GM12878 (cell line): ENCODE measurements at regions not wholly inside any gene's neighbourhood (a gene's known extent, or its start where the extent isn't known, plus 50 kb on each side); places are given as distances from the start of the nearest gene placed in this dataset.

ENCODE experiments used
- ATAC-seq: fragments of 200-7000 bp; cut with Tn5 transposase; 3 replicates; pipeline ENCODE4 v1.9.1; 2020; ENCODE audit warnings: mild to moderate bottlenecking, moderate library complexity
- BruUV-seq: library from RNA; stranded (reverse); fragments of 400-500 nt; replicated peaks from 2 replicates; lab custom pipeline; 2021; lab: Mats Ljungman, UMichigan
- CTCF ChIA-PET: fragments of 300-600 bp; sonication (Branson Sonifier 250); formaldehyde crosslinking; extraction: SDS; loops from one replicate; lab custom pipeline; 2021; ENCODE audit warnings: inconsistent platforms; lab: Yijun Ruan, JAX
- POLR2A ChIA-PET: fragments of 350-600 bp; formaldehyde crosslinking; extraction: SDS; loops from one replicate; lab custom pipeline; 2021; ENCODE audit warnings: inconsistent platforms; lab: Charles Lee
- RAD21 ChIA-PET: fragments of 300-600 bp; sonication (Branson Sonifier 250); formaldehyde crosslinking; loops from one replicate; lab custom pipeline; 2023; ENCODE audit warnings: antibody characterized with exemption; ENCODE audit not compliant: unreplicated experiment; lab: Charles Lee
- SMC1A ChIA-PET: fragments of 300-600 bp; sonication (Branson Sonifier 250); formaldehyde crosslinking; loops from one replicate; lab custom pipeline; 2023; ENCODE audit not compliant: unreplicated experiment, uncharacterized antibody; lab: Charles Lee
- DNase-seq: peaks from one replicate; pipeline ENCODE4 v3.0.0-alpha.2; 2011; ENCODE audit warnings: low read depth, low spot score
- FAIRE-seq: peaks from 3 replicates; lab custom pipeline; 2011; peaks lifted over from hg19 to GRCh38; lab: Jason Lieb, UNC
- H2AFZ ChIP-seq: 2 replicates; pipeline ENCODE4 v1.6.0; 2011; ENCODE audit warnings: low read depth, low read length, control low read depth; ENCODE audit not compliant: control insufficient read depth
- H3K27ac ChIP-seq: 2 replicates; pipeline ENCODE4 v1.5.1; 2011; ENCODE audit warnings: control low read depth; ENCODE audit not compliant: control insufficient read depth, insufficient read depth
- H3K27me3 ChIP-seq, 2 experiments: replicated peaks in 1 of 2; 2 replicates each; pipeline versions ENCODE4 v1.6.0 to v1.6.1; 2011; ENCODE audit warnings: low read length in 1 of 2; ENCODE audit not compliant: control insufficient read depth in 2 of 2, insufficient read depth in 2 of 2
- H3K36me3 ChIP-seq, 2 experiments: 2 replicates each; pipeline ENCODE4 v1.5.1; 2011; ENCODE audit warnings: low read length in 1 of 2; ENCODE audit not compliant: control insufficient read depth in 2 of 2, insufficient read depth in 2 of 2
- H3K4me1 ChIP-seq: 2 replicates; pipeline ENCODE4 v1.6.1; 2011; ENCODE audit warnings: mild to moderate bottlenecking, low read length, moderate library complexity, mixed read lengths; ENCODE audit not compliant: control insufficient read depth, insufficient read depth
- H3K4me2 ChIP-seq: 2 replicates; pipeline ENCODE4 v1.6.0; 2011; ENCODE audit warnings: control low read depth; ENCODE audit not compliant: control insufficient read depth, insufficient read depth
- H3K4me3 ChIP-seq: fragments of 200-600 bp; sonication (generic); 2 replicates; pipeline ENCODE4 v1.5.1; 2016
- H3K79me2 ChIP-seq: 2 replicates; pipeline ENCODE4 v1.6.0; 2011; ENCODE audit warnings: low read length; ENCODE audit not compliant: control insufficient read depth, insufficient read depth
- H3K9ac ChIP-seq: 2 replicates; pipeline ENCODE4 v1.8.0; 2011; ENCODE audit warnings: low read length, control low read depth, mixed read lengths; ENCODE audit not compliant: control insufficient read depth, insufficient read depth
- H3K9me3 ChIP-seq: replicated peaks from 3 replicates; pipeline ENCODE4 v1.5.1; 2011; ENCODE audit warnings: mild to moderate bottlenecking, low read length; ENCODE audit not compliant: control insufficient read depth, insufficient read depth
- H4K20me1 ChIP-seq: 2 replicates; pipeline ENCODE4 v1.6.0; 2011; ENCODE audit not compliant: control insufficient read depth, insufficient read depth
- ATF2 ChIP-seq: IDR thresholded peaks from 2 replicates; pipeline ENCODE4 v1.6.1; 2012; ENCODE audit warnings: low read length, inconsistent platforms
- ATF7 ChIP-seq: fragments of 450-650 bp; IDR thresholded peaks from 2 replicates; pipeline ENCODE4 v1.6.1; 2016; ENCODE audit warnings: low read depth, mild to moderate bottlenecking
- BMI1 ChIP-seq: fragments of 450-650 bp; IDR thresholded peaks from 2 replicates; pipeline ENCODE4 v1.6.1; 2016; ENCODE audit warnings: mild to moderate bottlenecking, moderate library complexity, borderline replicate concordance
- CREM ChIP-seq: IDR thresholded peaks from 2 replicates; pipeline ENCODE4 v1.6.1; 2014; ENCODE audit warnings: antibody characterized with exemption, low read depth
- DPF2 ChIP-seq: fragments of 450-650 bp; IDR thresholded peaks from 2 replicates; pipeline ENCODE4 v1.6.1; 2017; ENCODE audit warnings: mild to moderate bottlenecking
- EED ChIP-seq: sonication (generic); IDR thresholded peaks from 2 replicates; pipeline ENCODE4 v1.6.1; 2016; ENCODE audit warnings: antibody characterized with exemption, low read depth
- EGR1 ChIP-seq, 2 experiments: IDR thresholded peaks; 1 replicate in 1 of 2; 2 replicates in 1 of 2; pipeline ENCODE4 v1.6.1; 2011 to 2012; ENCODE audit warnings: low read depth in 2 of 2, low read length in 2 of 2, borderline replicate concordance in 1 of 2, mild to moderate bottlenecking in 1 of 2, moderate library complexity in 1 of 2
- EP300 ChIP-seq, 2 experiments: fragments of 150-350 bp in 1 of 2; IDR thresholded peaks; 2 replicates each; pipeline ENCODE4 v1.6.1; 2011 to 2012; ENCODE audit warnings: low read depth in 2 of 2, low read length in 2 of 2, borderline replicate concordance in 1 of 2, improper control_type of control experiment in 1 of 2, inconsistent platforms in 1 of 2; ENCODE audit not compliant: control insufficient read depth in 1 of 2
- FOXM1 ChIP-seq: IDR thresholded peaks from 2 replicates; pipeline ENCODE4 v1.6.1; 2012; ENCODE audit warnings: low read depth, mild to moderate bottlenecking, inconsistent platforms, low read length, moderate library complexity
- GABPA ChIP-seq: IDR thresholded peaks from 2 replicates; pipeline ENCODE4 v1.6.1; 2014; ENCODE audit warnings: antibody characterized with exemption, low read depth, mild to moderate bottlenecking, inconsistent platforms
- IKZF1 ChIP-seq: fragments of 450-650 bp; conservative IDR thresholded peaks from 2 replicates; pipeline ENCODE4 v1.6.1; 2017; ENCODE audit warnings: antibody characterized with exemption, mild to moderate bottlenecking
- JUND ChIP-seq: IDR thresholded peaks from 2 replicates; pipeline ENCODE4 v1.6.1; 2012; ENCODE audit warnings: low read depth, mild to moderate bottlenecking, low read length, improper control_type of control experiment, moderate library complexity
- MEF2A ChIP-seq: IDR thresholded peaks from 2 replicates; pipeline ENCODE4 v1.6.1; 2011; ENCODE audit warnings: low read depth, mild to moderate bottlenecking, low read length, moderate library complexity; ENCODE audit not compliant: insufficient read depth
- NBN ChIP-seq: fragments of 450-650 bp; IDR thresholded peaks from 2 replicates; pipeline ENCODE4 v1.6.1; 2016
- NFIC ChIP-seq: IDR thresholded peaks from 2 replicates; pipeline ENCODE4 v1.6.1; 2012; ENCODE audit warnings: low read depth, mild to moderate bottlenecking, inconsistent platforms, low read length, moderate library complexity
- RUNX3 ChIP-seq: IDR thresholded peaks from 2 replicates; pipeline ENCODE4 v1.6.1; 2012; ENCODE audit warnings: low read length, inconsistent platforms
- SMAD1 ChIP-seq: fragments of 450-650 bp; IDR thresholded peaks from 2 replicates; pipeline ENCODE4 v1.6.1; 2018; ENCODE audit warnings: mild to moderate bottlenecking, low read depth; ENCODE audit not compliant: partially characterized antibody
- SUPT20H ChIP-seq: IDR thresholded peaks from 2 replicates; pipeline ENCODE4 v1.6.1; 2011; ENCODE audit warnings: low read depth, mild to moderate bottlenecking, low read length, moderate library complexity, borderline replicate concordance; ENCODE audit not compliant: control insufficient read depth
- ZBED1 ChIP-seq: IDR thresholded peaks from 2 replicates; pipeline ENCODE4 v1.6.1; 2016; ENCODE audit warnings: borderline replicate concordance
- WGBS: methylation state at CpG from one replicate; pipeline ENCODE4 v1.1.6; 2016; ENCODE audit warnings: low lambda C conversion rate; ENCODE audit not compliant: insufficient replicate concordance, insufficient coverage; ENCODE audit errors: missing lambda C conversion rate; 5-methylcytosine and 5-hydroxymethylcytosine counted together
- in situ Hi-C: fragments of 300-500 bp; cut with MboI; formaldehyde crosslinking; loops from 9 replicates; pipeline ENCODE4 v1.14.3; 2018; ENCODE audit warnings: mixed read lengths
- intact Hi-C: fragments of 100-400 bp; cut with micrococcal nuclease; formaldehyde crosslinking; loops from one replicate; pipeline ENCODE4 v1.14.2; 2022; ENCODE audit not compliant: unreplicated experiment
- TF ChIP-seq, protein P1 (sequence below): fragments of 450-650 bp; formaldehyde crosslinking; IDR thresholded peaks from 2 replicates; pipeline ENCODE4 v1.5.0; 2022; ENCODE audit warnings: mild to moderate bottlenecking, missing genetic modification characterization

- Histone ChIP-seq H3K9ac (no peak overlapping the region), H4K20me1 (no peaks in the 10 kb centered on the region), H3K79me2 (no peaks in the 10 kb centered on the region), H3K4me3 (no peak overlapping the region), H3K36me3 (no peaks in the 10 kb centered on the region), H3K27ac (no peak overlapping the region), H3K4me1 (no peaks in the 10 kb centered on the region), H3K9me3 (no peaks in the 10 kb centered on the region), H3K4me2 (no peak overlapping the region), H2AFZ (no peak overlapping the region), H3K27me3 (no peaks in the 10 kb centered on the region)
- ChIA-PET POLR2A (no interaction called here), RAD21 (interaction anchor here (1.1 kb wide), 1 partner anchor 10 kb away, joined by 3 read pairs; no protein-coding TSS in a partner anchor), SMC1A (interaction anchor here (0.7 to 1.9 kb wide), 9 partner anchors 9 to 600 kb away, joined by 3 to 12 read pairs (median 3); no protein-coding TSS in a partner anchor), CTCF (interaction anchor here (1.2 to 1.5 kb wide), 2 partner anchors 13 to 109 kb away, joined by 4 read pairs; no protein-coding TSS in a partner anchor)
- intact Hi-C loops, result no loop called here
- in situ Hi-C loops, result no loop called here
- ATAC-seq (peak; percentile 96), FAIRE-seq (peak; percentile 27), DNase-seq (no peak)
- BruUV-seq, result no TSS peak
- WGBS, result 17% methylated on average over 4 of the region's 4 CpGs
- peak; percentile 29; the same call in 1 of the 2 replicates for TF ChIP-seq ZBED1
- TF ChIP-seq DPF2, result peak; percentile 70
- 0 out of 2 replicates have a peak, but pooled peaks have one; percentile 37 for TF ChIP-seq BMI1
- no peak for TF ChIP-seq MEF2A
- TF ChIP-seq JUND, result peak; percentile 45; the same call in 1 of the 2 replicates
- TF ChIP-seq SUPT20H, result no peak
- TF ChIP-seq, protein P1, sequence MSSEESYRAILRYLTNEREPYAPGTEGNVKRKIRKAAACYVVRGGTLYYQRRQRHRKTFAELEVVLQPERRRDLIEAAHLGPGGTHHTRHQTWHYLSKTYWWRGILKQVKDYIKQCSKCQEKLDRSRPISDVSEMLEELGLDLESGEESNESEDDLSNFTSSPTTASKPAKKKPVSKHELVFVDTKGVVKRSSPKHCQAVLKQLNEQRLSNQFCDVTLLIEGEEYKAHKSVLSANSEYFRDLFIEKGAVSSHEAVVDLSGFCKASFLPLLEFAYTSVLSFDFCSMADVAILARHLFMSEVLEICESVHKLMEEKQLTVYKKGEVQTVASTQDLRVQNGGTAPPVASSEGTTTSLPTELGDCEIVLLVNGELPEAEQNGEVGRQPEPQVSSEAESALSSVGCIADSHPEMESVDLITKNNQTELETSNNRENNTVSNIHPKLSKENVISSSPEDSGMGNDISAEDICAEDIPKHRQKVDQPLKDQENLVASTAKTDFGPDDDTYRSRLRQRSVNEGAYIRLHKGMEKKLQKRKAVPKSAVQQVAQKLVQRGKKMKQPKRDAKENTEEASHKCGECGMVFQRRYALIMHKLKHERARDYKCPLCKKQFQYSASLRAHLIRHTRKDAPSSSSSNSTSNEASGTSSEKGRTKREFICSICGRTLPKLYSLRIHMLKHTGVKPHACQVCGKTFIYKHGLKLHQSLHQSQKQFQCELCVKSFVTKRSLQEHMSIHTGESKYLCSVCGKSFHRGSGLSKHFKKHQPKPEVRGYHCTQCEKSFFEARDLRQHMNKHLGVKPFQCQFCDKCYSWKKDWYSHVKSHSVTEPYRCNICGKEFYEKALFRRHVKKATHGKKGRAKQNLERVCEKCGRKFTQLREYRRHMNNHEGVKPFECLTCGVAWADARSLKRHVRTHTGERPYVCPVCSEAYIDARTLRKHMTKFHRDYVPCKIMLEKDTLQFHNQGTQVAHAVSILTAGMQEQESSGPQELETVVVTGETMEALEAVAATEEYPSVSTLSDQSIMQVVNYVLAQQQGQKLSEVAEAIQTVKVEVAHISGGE (CRISPR knock-in tag), result no peak
- TF ChIP-seq NFIC, result peak; percentile 71; the same call in 1 of the 2 replicates
- TF ChIP-seq IKZF1, result peak; percentile 68; the same call in 1 of the 2 replicates
- TF ChIP-seq ATF7, result peak; percentile 93
- no peak for TF ChIP-seq EGR1 (IDR thresholded peaks at IDR 0.05; ENCODE audit: borderline replicate concordance in 1 of 2, low read depth in 2 of 2, low read length in 2 of 2)
- TF ChIP-seq NBN, result 0 out of 2 replicates have a peak, but pooled peaks have one; percentile 25
- TF ChIP-seq CREM, result peak; percentile 90
- 0 out of 2 replicates have a peak, but pooled peaks have one; percentile 21 for TF ChIP-seq EED
- 0 out of 2 replicates have a peak, but pooled peaks have one; percentile 38 for TF ChIP-seq FOXM1
- 0 out of 2 replicates have a peak, but pooled peaks have one; percentile 29 for TF ChIP-seq GABPA
- TF ChIP-seq EP300 (IDR thresholded peaks at IDR 0.05; ENCODE audit: borderline replicate concordance in 1 of 2, control insufficient read depth in 1 of 2, low read depth in 2 of 2, low read length in 2 of 2), result 0 out of 4 replicates have a peak, but pooled peaks have one; percentile 14 to 44
- TF ChIP-seq SMAD1, result no peak
- TF ChIP-seq ATF2, result peak; percentile 62; the same call in 1 of the 2 replicates
- TF ChIP-seq RUNX3, result peak; percentile 32; the same call in 1 of the 2 replicates
Observed at GRCh38 chr11:86176165-86176884, 68.2 kb upstream of the EED start.
